ENCODE measurements at regions not wholly inside any gene's neighbourhood (a gene's known extent, or its start where the extent isn't known, plus 50 kb on each side); places are given as distances from the start of the nearest gene placed in this dataset.

DNA sequence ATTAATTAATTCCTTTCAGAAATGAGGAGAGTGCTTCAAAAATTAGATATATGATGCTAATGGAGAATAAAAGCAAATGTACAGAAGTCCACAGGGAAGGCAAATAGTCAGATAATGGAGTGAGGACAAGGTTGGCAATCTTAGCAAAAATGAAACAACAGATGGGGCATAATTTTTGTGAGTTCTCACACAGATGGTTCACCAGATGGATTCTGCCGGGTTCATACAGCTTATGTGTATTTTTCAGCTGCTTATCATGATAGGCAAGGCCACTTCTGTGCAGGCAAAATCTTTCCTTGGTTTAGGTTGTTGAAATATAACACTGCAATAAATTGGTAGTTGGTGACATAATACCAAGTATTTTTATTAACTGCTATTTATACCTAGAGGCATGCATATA, 1539.0 kb upstream of the IGFBP7 start:
- no peak for TF ChIP-seq CTCF (IDR thresholded peaks at IDR 0.05; ENCODE audit: low read length)
- TF ChIP-seq EZH2 (IDR thresholded peaks at IDR 0.05; ENCODE audit: borderline replicate concordance, low read length) = no peak

Measured in OCI-LY1 (cell line).